ENCODE measurements at regions not wholly inside any gene's neighbourhood (a gene's known extent, or its start where the extent isn't known, plus 50 kb on each side); places are given as distances from the start of the nearest gene placed in this dataset.

DNA sequence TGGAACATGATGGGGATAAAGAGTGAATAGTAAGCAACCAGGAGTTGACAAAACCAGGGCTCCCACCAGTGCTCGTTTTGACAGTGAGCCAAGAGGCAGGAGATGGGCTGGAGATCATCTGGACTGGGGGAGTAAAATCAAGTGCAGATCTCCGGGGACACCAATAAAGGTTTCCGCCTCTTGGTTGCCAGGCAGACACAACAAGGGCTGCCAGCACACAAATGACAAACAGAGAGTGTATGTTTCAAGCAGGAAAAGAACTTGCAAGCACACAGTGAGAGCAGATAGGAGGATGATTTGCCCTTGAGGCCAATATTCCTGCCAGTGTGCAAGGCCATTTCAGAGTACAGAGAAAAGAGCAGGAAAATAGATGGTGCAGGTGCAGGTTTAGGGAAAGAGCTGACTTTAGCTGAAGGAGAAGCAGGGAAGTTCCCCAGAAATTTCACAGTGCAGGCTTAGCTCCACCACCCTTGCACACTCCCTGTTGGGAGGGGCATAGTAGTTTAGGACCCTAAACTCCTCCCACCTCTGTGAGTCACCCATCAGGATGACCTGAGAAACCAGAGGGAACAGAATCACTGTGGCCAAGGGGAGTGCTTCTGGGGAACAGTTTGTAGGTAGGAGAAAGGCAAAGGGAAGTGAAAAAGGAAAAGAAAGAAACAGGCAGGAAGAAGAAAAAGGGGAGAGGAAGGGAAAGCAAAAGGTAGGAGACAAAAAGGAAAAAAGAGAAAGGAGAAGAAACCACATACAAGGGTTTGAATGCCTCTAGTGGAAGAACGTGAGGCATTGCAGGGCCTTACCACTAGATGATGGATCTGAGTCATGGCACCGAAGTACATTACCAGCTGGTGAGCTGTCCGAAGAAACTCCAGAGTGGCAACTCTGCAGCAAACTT, 404.4 kb downstream of the SLC6A15 start:
- TF ChIP-seq, protein P1, sequence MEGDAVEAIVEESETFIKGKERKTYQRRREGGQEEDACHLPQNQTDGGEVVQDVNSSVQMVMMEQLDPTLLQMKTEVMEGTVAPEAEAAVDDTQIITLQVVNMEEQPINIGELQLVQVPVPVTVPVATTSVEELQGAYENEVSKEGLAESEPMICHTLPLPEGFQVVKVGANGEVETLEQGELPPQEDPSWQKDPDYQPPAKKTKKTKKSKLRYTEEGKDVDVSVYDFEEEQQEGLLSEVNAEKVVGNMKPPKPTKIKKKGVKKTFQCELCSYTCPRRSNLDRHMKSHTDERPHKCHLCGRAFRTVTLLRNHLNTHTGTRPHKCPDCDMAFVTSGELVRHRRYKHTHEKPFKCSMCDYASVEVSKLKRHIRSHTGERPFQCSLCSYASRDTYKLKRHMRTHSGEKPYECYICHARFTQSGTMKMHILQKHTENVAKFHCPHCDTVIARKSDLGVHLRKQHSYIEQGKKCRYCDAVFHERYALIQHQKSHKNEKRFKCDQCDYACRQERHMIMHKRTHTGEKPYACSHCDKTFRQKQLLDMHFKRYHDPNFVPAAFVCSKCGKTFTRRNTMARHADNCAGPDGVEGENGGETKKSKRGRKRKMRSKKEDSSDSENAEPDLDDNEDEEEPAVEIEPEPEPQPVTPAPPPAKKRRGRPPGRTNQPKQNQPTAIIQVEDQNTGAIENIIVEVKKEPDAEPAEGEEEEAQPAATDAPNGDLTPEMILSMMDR (IDR thresholded peaks at IDR 0.05): no peak
- no peak for TF ChIP-seq EZH2 (IDR thresholded peaks at IDR 0.05; ENCODE audit: borderline replicate concordance, insufficient read depth, low read depth, low read length, poor library complexity, severe bottlenecking)

Measured in B cell (primary cell).